ENCODE measurements at regions not wholly inside any gene's neighbourhood (a gene's known extent, or its start where the extent isn't known, plus 50 kb on each side); places are given as distances from the start of the nearest gene placed in this dataset.

DNA sequence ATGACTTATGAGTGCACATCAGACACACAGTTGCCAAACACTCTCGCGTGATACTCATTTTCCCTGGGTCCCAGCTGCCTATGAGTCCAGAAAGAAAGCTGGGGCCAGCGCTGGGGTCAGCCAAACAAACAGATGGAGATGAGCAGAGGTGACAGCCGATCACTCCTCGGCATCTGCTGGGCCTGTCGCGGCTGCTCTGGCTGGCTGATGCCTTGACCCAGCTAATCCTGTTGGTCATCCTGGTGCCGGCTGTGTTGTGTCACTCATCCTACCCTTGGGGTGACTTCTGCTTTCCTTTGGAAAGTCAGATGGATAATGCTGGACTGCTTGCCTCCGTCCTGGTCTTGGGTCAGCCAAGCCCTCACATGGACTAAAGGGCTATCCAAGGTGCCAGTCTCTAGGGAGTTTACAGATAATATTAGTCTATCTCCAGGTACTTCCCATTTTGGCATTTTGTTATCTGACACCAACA is 105.3 kb upstream of the PDZRN3 start:
- DNase-seq (ENCODE audit: low read depth in 1 of 2, low spot score in 1 of 2): no peak
- no peak overlapping the region for H3K4me3 ChIP-seq
- ATAC-seq: no peak
- ChIA-PET CTCF (no interaction called here), POLR2A (no interaction called here)
- H3K4me1 ChIP-seq: no peaks in the 10 kb centered on the region
- H3K4me2 ChIP-seq: no peak overlapping the region
- H3K9me3 ChIP-seq: no peaks in the 10 kb centered on the region
- 48% methylated on average over 9 of the region's 9 CpGs for WGBS (ENCODE audit: missing lambda C conversion rate)
- no peak for FAIRE-seq
- no peak overlapping the region for H3K27ac ChIP-seq
- TF ChIP-seq EP300 (IDR thresholded peaks at IDR 0.05) (no peak), TFCP2L1 (CRISPR knock-in tag; IDR thresholded peaks at IDR 0.05) (no peak), SMC3 (IDR thresholded peaks at IDR 0.05) (no peak), POLR2A (IDR thresholded peaks at IDR 0.05; ENCODE audit: low read length) (no peak), FOSL2 (IDR thresholded peaks at IDR 0.05) (no peak), FOSL2 (CRISPR knock-in tag; IDR thresholded peaks at IDR 0.05) (no peak), ZC3H11A (IDR thresholded peaks at IDR 0.05) (no peak), ESRRA (IDR thresholded peaks at IDR 0.05; ENCODE audit: borderline replicate concordance, low read length) (no peak), MAZ (IDR thresholded peaks at IDR 0.05; ENCODE audit: borderline replicate concordance, low read depth, low read length) (no peak), TP53 (CRISPR knock-in tag; IDR thresholded peaks at IDR 0.05) (no peak), KDM5A (IDR thresholded peaks at IDR 0.05) (no peak), CBX8 (IDR thresholded peaks at IDR 0.05) (no peak), RCOR1 (IDR thresholded peaks at IDR 0.05; ENCODE audit: low read depth, low read length) (no peak), HOXB13 (CRISPR knock-in tag; IDR thresholded peaks at IDR 0.05; ENCODE audit: low read depth) (no peak), CBX2 (IDR thresholded peaks at IDR 0.05; ENCODE audit: borderline replicate concordance, low read depth) (no peak), MYC (IDR thresholded peaks at IDR 0.05; ENCODE audit: borderline replicate concordance, low read length) (no peak)
- TF ChIP-seq, protein P1, sequence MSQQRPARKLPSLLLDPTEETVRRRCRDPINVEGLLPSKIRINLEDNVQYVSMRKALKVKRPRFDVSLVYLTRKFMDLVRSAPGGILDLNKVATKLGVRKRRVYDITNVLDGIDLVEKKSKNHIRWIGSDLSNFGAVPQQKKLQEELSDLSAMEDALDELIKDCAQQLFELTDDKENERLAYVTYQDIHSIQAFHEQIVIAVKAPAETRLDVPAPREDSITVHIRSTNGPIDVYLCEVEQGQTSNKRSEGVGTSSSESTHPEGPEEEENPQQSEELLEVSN (IDR thresholded peaks at IDR 0.05; ENCODE audit: borderline replicate concordance, low read depth): no peak
- TF ChIP-seq, protein P2, sequence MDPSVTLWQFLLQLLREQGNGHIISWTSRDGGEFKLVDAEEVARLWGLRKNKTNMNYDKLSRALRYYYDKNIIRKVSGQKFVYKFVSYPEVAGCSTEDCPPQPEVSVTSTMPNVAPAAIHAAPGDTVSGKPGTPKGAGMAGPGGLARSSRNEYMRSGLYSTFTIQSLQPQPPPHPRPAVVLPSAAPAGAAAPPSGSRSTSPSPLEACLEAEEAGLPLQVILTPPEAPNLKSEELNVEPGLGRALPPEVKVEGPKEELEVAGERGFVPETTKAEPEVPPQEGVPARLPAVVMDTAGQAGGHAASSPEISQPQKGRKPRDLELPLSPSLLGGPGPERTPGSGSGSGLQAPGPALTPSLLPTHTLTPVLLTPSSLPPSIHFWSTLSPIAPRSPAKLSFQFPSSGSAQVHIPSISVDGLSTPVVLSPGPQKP (IDR thresholded peaks at IDR 0.05; ENCODE audit: low read depth, low read length): no peak
- TF ChIP-seq, protein P3, sequence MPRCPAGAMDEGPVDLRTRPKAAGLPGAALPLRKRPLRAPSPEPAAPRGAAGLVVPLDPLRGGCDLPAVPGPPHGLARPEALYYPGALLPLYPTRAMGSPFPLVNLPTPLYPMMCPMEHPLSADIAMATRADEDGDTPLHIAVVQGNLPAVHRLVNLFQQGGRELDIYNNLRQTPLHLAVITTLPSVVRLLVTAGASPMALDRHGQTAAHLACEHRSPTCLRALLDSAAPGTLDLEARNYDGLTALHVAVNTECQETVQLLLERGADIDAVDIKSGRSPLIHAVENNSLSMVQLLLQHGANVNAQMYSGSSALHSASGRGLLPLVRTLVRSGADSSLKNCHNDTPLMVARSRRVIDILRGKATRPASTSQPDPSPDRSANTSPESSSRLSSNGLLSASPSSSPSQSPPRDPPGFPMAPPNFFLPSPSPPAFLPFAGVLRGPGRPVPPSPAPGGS (IDR thresholded peaks at IDR 0.05): no peak
- TF ChIP-seq, protein P4, sequence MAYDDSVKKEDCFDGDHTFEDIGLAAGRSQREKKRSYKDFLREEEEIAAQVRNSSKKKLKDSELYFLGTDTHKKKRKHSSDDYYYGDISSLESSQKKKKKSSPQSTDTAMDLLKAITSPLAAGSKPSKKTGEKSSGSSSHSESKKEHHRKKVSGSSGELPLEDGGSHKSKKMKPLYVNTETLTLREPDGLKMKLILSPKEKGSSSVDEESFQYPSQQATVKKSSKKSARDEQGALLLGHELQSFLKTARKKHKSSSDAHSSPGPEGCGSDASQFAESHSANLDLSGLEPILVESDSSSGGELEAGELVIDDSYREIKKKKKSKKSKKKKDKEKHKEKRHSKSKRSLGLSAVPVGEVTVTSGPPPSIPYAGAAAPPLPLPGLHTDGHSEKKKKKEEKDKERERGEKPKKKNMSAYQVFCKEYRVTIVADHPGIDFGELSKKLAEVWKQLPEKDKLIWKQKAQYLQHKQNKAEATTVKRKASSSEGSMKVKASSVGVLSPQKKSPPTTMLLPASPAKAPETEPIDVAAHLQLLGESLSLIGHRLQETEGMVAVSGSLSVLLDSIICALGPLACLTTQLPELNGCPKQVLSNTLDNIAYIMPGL (CRISPR knock-in tag; IDR thresholded peaks at IDR 0.05; ENCODE audit: borderline replicate concordance): no peak

DNA sequence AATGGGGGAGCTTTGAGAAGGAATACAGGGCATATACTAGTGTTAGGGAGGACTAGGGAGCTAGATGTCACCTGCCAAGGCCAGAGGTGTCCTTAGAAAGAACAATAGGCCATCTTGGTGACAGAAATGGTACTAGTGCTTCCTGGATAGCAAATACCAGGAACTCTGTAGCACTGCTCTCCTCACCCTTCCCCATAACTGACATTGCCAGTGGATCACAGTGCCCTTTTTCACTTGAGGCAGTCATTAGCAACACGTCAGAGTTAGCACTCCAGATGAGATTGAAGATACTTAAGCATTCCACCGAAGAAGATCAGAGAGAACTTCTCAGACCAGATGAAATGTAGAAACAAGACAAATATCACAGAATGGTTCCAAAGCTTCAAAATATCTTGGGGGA is 103.1 kb upstream of the PDZRN3 start:
- no peak for TF ChIP-seq FOXS1 (CRISPR knock-in tag; IDR thresholded peaks at IDR 0.05)
- TF ChIP-seq, protein P2 (IDR thresholded peaks at IDR 0.05; ENCODE audit: low read depth, low read length): no peak
- TF ChIP-seq POLR2A (IDR thresholded peaks at IDR 0.05; ENCODE audit: low read length): no peak
- no peak for TF ChIP-seq HOXB5 (CRISPR knock-in tag; IDR thresholded peaks at IDR 0.05)
- TF ChIP-seq RARB (CRISPR knock-in tag; IDR thresholded peaks at IDR 0.05): no peak
- TF ChIP-seq JUNB (IDR thresholded peaks at IDR 0.05): no peak
- no peak for TF ChIP-seq EHMT2 (IDR thresholded peaks at IDR 0.05; ENCODE audit: low read depth)
- TF ChIP-seq, protein P5, sequence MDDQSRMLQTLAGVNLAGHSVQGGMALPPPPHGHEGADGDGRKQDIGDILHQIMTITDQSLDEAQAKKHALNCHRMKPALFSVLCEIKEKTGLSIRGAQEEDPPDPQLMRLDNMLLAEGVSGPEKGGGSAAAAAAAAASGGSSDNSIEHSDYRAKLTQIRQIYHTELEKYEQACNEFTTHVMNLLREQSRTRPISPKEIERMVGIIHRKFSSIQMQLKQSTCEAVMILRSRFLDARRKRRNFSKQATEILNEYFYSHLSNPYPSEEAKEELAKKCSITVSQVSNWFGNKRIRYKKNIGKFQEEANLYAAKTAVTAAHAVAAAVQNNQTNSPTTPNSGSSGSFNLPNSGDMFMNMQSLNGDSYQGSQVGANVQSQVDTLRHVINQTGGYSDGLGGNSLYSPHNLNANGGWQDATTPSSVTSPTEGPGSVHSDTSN (IDR thresholded peaks at IDR 0.05): no peak
- POLR2A ChIA-PET: no interaction called here
- whole genome bisulfite sequencing (ENCODE audit: missing lambda C conversion rate): 2% methylated on average over 2 of the region's 2 CpGs
- Histone ChIP-seq H3K4me1 (no peaks in the 10 kb centered on the region), H3K4me3 (no peak overlapping the region), H3K9me3 (no peaks in the 10 kb centered on the region), H3K27ac (no peak overlapping the region), H3K4me2 (no peak overlapping the region)
- no peak for FAIRE-seq
- CTCF ChIA-PET: no interaction called here
- ATAC-seq: no peak
- no peak for DNase-seq (ENCODE audit: low read depth in 1 of 2, low spot score in 1 of 2)
